Right lung (tissue), 2 donors: ENCODE measurements at regions not wholly inside any gene's neighbourhood (a gene's known extent, or its start where the extent isn't known, plus 50 kb on each side); places are given as distances from the start of the nearest gene placed in this dataset.

Experiments used
- DNase-seq, 2 donors: peaks; one replicate each; pipeline ENCODE4 v3.0.0-alpha.2; 2013

DNA sequence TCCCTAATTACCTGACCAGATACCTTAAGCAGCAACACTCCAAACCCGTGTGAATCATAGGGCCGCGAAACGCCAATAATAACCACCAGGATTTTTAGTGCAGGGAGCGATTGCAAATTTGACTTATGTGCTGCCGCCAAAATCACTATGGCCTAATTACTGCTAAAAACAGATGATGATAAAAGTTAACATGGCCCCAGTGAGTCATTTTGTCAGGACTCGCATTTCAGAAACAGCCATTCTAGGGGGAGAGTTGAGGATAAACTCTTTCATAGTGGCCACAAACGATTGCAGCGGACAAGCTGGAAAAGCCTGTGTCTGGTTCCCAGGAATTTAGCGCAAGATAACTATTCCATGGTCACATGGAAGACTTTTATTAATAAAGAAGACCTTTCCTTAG lies 103.4 kb downstream of the HLX start:
- no peak for DNase-seq

DNA sequence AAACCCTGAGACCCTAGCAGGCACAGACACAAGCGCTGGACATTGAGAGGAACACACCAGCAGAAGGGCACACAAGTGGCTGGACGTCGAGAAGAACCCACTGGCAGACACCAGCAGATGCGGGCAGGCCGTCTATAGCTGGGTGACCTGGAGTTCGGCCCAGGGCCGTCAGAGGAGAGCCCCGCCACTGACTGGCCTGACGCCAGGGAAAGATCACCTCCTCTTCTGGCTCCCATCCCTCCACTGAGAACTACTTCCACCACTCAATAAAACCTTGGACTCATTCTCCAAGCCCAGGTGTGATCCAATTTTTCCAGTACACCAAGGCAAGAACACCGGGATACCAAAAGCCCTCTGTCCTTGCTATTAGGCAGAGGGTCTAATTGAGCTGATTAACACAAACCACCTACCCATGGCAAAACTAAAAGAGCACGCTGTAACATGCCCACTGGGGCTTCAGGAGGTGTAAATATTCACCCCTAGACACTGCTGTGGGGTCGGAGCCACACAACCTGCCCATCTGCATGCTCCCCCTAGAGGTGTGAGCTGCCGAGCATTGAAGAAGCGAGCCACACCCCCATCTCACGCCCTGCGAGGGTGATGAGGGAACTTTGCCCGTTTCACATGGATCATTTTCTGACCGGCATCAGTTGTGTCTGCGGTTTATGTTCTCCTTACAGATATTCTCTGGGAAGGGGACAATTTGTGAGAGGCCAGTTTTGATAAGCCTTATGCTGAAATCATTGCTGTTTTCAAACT lies 104.8 kb downstream of the HLX start:
- no peak for DNase-seq

GRCh38 chr1:220990427-220991339 lies 111.4 kb downstream of the HLX start:
- DNase-seq, result no peak

- peak in 1 of 2 donors; percentile 13 for DNase-seq
Observed at GRCh38 chr1:220991506-220991905, 112.3 kb downstream of the HLX start.

DNA sequence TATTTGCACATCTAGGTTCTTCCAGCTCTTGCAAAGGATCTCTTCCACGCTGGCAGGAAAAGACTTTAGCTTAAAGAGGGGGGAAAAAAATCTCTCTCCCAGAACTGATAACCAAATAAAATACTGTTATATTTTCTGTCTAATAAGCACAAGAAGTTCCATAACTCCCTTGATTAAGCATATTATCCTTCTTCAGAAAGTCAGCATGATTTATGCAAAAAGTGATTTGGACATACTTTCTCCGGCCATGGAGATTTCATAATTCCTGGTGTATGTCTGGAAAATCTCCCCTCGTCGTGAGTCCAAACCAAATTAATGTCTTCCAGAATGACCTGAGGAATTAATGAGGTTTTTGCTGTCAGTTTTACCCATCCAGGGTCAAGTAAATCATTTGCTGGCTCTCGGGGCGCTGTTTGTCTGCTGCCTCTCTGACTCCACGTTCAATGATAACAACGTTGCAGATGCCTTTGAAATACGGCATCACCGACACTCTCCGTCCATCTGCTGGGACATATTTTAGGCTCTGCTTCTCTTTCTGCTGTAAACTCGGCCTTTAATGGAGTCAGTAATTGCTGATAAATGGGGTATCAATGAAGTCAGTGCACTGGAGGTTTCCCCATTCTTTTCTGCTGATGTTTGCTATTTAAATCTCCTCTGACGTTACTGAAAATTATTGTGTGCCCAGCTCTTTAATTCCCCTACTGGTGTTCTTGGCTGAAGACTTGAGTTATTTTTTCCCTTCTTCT lies 112.9 kb downstream of the HLX start:
- DNase-seq, result peak; percentile 75 to 86

GRCh38 chr1:220992705-220993052 lies 113.4 kb downstream of the HLX start:
- DNase-seq, result no peak

DNA sequence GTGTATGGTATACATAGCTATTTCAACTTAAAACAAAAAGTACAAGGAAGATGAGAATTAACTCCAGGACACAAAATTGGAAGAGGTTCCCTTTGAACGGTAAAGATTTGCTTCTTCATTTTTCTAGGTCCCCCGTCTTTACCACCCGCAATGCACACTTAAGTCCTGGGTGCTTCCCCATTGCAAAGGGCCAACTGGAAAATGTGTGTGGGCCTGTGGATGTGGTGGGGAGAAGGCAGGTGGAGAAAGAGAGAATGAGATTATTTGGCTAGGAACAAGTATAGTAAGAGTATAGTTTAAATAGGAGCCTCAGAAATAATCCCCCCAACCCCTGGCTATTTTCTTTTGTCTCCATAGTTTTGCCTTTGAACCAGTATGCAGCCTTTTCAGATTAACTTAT lies 115.4 kb downstream of the HLX start:
- DNase-seq, result no peak

DNA sequence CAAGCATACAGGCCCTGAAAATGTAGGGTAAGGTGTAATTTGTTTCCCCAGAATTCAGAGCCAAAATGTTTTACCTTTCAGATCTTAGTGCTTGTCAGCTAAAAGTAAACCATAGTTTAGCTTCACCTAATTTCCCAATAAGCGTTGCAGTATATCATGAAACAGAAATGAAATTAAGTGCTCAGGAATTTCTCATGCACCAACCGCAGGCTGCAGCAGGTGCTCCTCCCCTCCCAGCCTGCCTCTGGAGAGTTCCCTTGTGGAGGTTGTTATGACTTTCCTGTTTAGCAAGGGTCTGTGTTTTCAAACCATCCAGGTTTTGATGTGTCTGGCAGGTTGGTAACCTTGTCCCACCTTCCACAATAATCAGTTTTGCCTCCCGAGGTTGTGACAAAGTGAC lies 118.5 kb downstream of the HLX start:
- DNase-seq, result no peak

DNA sequence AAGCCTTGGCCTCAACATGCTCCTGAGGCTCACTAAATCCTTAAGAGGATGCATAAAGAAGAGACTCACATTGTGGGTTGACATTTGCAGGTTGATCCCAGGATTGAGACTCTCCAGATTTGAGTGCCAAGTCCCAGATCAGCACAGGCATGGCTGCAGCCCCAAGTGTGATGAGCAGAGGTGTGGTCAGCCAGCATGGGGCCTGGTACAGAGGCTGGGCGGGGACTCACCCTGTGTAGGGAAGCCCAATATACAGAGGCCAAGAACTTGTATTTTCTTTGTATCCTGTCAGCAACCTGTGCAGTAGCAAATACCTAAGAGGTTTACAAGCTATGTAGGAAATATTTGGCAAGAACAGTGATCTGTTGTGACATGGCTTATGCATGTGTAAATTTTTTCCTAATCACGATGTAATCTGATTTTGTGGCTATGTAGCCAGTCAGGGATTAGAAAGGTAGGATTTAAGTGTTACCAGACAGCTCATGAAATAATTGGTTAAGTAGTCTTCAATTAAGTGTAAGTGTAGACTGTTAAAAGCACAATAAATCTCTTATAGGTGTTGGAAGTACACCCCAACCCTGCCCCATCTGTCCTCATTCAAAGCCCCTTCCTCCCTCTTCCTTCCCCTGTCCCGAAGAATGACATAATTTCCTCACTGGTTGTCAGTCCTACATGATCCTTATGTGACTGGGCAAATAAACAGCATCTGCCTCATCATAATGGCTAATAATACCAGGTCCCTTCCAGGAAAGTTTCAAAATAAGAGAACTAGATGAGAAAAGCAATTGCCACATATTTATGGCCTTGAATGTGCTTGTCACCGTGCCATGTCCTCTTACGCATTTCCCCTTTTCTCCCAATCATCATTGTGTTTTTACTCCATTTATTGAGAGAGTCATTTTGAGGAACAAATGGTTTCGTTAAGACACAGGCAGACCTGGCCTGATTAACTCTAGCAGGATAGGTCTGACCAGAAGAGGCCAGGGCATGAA lies 120.9 kb downstream of the HLX start:
- DNase-seq, result peak; percentile 64 to 71

GRCh38 chr1:221001167-221001566 lies 121.9 kb downstream of the HLX start:
- DNase-seq, result no peak

- DNase-seq, result no peak
Observed at GRCh38 chr1:221002601-221003000, 123.4 kb downstream of the HLX start.

GRCh38 chr1:221011145-221011544 lies 131.9 kb downstream of the HLX start:
- no peak for DNase-seq

DNA sequence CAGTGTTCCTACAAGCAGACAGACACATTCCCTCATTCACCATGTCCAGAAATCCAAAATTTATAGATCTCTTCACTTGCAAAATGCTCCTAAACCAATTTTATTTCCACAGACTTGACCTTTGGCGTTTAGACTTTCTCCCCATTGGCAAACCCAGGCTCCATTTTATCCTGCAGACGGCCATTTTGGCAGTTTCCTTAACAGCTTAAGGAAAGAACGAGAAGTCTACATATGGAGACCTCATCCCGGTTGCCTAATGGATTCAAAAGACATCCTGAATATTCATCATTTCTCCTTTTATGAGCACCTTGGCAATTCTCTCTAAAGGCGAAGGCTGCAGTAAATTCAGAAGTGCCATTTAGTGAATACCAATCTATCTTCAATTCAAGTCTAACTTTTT lies 132.9 kb downstream of the HLX start:
- no peak for DNase-seq

DNA sequence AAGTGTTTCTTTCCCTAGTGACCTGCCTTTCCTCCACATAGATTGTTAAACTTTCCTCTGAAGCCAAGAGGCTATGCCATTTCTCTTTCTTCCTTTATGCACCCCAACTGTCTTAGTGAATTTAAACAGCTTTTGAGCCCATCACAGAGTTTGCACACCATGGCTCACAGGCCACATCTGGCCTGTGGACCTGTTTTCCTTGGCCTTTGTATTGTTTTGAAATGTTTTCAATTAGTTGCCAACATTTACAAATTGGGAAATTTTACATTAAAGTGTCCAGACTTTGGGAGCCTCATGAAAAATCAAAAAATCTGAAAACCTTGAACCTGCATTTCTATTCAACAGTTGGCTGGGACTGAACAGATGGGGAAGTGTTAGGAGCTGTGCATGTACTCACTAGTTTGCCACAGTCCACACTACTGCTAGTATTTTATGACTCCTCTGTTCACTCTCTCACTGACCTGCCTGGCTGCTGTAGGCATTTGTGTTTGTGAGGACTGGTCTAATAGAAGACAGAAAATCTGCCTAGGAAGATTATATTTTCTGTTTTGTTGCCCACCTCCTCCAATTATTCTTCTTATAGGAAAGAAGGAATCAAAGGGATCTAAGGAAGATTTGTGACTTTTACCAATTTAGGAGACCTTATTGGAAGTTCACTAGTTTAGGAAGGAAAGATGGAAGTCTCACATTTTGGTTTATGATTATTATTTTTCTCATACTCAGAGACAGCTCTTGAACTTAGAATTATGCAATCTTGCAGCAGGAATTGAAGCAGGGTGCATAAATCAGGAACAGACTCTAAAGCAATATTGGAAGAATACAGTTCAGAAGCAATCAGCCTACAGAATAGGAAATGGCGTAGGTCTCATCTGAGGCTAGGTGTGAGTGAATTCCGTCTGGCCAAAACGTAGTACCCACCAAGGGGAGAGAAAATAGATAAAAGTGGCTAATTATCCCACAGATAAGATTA lies 134.7 kb downstream of the HLX start:
- DNase-seq, result no peak

DNA sequence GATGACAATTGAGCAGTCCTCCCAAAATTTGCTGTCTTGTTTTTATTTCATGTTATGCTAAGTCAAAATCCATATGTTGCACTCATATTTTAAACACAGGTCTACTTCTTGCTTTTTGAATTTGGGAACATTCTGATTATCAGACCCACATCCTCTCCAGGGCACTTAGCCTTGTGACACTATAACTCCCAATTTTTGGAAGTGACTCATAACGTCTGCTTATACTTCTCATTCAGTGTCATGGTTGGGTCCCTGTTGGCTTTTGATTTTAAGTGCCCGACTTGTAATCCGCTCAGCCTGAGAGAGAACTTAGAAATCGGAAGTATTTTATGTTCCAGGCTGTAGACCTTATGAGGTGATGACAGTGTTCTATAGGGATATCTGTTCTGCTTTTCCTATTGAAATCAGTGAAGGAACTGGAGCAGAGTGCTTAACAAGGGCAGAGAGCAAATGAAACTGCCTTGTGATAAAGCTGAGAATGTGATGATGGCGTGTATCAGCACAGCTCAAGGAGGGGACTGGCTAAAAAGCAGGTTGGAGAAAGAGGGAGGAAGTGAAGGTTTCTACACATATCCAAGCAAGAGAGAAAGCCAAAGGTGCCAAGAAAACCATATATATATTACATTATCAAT lies 136.0 kb downstream of the HLX start:
- DNase-seq, result no peak

DNA sequence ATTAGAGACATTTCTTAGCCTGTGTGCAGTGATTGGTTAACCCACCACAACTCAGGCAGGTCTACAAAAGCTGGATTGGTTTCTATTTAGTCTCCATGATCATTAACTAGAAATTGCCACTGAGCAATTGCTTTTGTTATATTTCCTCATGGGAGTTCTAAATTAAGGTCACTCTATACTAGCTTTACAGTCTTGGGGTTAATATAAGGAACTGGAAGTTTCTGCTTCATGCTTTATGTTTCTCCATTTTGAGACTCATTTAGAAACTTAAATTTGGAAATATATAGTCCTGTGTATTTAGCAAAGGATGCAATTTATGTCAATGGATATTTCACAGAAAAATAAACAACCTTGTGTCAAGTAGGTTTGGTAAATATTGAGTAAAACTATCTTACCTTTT lies 137.5 kb downstream of the HLX start:
- DNase-seq, result no peak

GRCh38 chr1:221018414-221018813 lies 139.2 kb downstream of the HLX start:
- DNase-seq, result no peak

GRCh38 chr1:221022331-221022730 lies 143.1 kb downstream of the HLX start:
- DNase-seq, result no peak

GRCh38 chr1:221023482-221023881 lies 144.2 kb downstream of the HLX start:
- no peak for DNase-seq

DNA sequence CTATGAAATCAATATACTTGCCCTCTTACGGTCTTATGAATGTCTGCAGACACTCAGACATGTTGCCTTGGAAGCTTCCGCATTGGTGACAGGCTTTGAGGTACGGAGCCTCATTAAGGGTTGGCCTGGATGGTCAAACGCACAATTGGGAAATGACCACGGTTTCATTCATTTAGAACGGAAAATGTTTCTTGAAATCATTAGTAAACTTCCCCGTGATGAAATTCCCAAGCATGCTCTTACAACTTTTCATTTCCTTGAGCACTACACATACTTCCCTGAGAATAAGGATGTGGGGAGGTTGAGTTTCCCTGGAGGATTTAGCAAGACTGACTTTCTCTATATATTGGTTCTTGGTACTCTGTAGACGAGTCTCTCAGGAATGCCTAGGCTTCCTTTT lies 146.3 kb downstream of the HLX start:
- no peak for DNase-seq
